Fibroblast of mammary gland (primary cell): ENCODE measurements at regions not wholly inside any gene's neighbourhood (a gene's known extent, or its start where the extent isn't known, plus 50 kb on each side); places are given as distances from the start of the nearest gene placed in this dataset.

Experiments
- DNase-seq: peaks from one replicate; pipeline ENCODE4 v3.0.0-alpha.2; 2010; ENCODE audit warnings: low read depth
- H3K4me3 ChIP-seq: 2 replicates; pipeline ENCODE4 v1.5.1; 2011; ENCODE audit warnings: low read depth, mild to moderate bottlenecking, low read length, moderate library complexity; ENCODE audit not compliant: control insufficient read depth
- TF ChIP-seq, protein P1 (sequence below): conservative IDR thresholded peaks from 2 replicates; pipeline ENCODE4 v1.5.1; 2011; ENCODE audit warnings: low read depth, low read length, inconsistent platforms; ENCODE audit not compliant: control insufficient read depth, insufficient read depth

DNA sequence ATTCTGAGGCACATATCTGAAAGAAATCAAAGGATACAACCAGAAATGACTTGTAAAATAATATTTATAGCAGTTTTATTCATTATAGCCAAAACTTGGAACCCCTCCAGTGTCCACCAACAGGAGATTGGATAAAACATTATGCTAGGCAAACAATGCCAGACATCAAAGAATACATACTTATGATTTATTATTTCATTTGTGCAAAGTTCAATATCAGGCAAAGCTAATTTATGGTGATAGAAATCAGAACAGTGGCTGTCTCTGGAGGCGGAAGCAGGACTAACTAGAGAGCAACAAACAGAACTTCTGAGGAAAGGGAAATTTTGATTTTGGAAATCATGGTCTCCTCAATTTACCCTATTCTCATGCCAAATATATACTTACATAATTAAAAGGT lies 193.1 kb downstream of the ICE1 start:
- DNase-seq: no peak
- no peak overlapping the region for H3K4me3 ChIP-seq
- TF ChIP-seq, protein P1, sequence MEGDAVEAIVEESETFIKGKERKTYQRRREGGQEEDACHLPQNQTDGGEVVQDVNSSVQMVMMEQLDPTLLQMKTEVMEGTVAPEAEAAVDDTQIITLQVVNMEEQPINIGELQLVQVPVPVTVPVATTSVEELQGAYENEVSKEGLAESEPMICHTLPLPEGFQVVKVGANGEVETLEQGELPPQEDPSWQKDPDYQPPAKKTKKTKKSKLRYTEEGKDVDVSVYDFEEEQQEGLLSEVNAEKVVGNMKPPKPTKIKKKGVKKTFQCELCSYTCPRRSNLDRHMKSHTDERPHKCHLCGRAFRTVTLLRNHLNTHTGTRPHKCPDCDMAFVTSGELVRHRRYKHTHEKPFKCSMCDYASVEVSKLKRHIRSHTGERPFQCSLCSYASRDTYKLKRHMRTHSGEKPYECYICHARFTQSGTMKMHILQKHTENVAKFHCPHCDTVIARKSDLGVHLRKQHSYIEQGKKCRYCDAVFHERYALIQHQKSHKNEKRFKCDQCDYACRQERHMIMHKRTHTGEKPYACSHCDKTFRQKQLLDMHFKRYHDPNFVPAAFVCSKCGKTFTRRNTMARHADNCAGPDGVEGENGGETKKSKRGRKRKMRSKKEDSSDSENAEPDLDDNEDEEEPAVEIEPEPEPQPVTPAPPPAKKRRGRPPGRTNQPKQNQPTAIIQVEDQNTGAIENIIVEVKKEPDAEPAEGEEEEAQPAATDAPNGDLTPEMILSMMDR: no peak

DNA sequence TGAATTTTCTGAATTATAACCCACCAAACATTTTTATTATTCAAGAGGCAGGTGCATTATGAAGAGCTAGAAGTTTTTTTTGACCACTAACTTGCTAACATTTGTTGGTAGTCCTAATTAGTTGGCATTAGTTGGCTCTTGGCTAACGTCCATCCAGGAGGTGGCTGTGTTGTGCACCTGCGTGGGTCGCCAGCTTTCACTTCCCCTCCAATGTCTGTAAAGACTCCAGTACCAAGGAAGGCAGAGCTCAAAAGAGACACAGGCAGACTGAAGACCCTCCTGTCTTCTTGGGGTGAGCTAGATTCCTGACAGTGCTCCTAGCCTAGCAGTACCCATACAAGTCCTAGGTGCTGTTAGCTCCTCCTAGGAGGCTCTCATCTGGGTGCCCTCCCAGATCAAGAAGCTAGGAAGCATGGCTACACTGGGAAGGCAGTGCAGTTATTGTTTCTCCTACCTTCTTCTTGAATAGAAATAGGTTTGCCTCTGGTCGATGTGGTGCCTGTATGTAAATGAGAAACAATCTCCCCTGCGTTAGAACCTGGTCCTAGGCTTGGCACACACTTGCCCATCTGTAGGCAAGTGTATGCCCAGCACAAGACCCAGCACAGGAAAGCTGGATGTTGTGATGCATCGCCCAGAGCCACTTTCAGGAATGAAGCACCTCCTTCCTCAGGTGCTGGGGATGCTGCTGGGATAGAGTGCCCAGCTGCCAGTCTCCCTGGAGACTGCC lies 190.9 kb downstream of the ICE1 start:
- no peak overlapping the region for H3K4me3 ChIP-seq
- TF ChIP-seq, protein P1: no peak
- DNase-seq: no peak

DNA sequence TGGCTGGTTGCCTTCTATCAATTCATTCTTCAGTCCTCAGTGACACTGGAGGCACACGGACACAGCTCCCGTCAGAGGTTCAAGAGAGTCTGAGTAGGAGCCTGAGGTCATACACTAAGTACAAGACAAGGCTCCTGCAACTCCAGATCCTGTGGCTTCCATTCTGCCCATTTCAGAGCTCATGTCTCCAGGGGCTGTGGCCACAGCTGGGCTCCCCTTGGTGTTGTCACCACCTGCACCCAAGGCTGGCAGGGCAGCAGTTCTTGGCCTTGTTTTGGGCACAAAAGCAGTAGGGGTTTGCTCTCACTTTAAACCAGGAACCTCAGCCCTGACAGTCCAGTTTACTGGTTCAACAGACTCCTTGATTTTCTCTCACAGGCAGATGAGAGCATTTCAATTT lies 189.6 kb downstream of the ICE1 start:
- no peak for DNase-seq
- TF ChIP-seq, protein P1: no peak
- H3K4me3 ChIP-seq: no peak overlapping the region

DNA sequence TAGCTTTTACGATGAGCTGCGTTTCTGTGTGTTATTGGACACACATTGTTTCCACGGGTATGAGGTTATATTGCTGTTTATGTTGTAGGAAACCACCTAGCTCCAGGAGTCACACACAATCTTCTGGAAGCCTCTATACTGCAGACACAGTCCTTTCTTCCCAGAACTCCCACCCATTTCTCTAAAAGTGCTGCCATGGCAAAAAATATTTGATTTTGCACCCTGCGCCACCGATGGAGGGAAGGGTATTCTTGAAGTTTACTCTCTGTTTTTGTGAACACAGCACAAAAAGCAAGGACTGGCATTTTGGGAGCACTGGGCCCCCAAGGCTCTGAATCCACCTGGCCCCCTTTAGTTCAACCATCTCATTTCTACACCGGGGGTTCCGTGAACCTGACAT lies 187.5 kb downstream of the ICE1 start:
- DNase-seq: no peak
- no peak overlapping the region for H3K4me3 ChIP-seq
- TF ChIP-seq, protein P1: no peak

- H3K4me3 ChIP-seq: no peak overlapping the region
- TF ChIP-seq, protein P1: no peak
- no peak for DNase-seq
These were observed 182.8 kb downstream of the ICE1 start for GRCh38 chr5:5605170-5605764.

- DNase-seq: no peak
- TF ChIP-seq, protein P1: no peak
- no peak overlapping the region for H3K4me3 ChIP-seq
These were observed 180.1 kb downstream of the ICE1 start for GRCh38 chr5:5602554-5602953.

DNA sequence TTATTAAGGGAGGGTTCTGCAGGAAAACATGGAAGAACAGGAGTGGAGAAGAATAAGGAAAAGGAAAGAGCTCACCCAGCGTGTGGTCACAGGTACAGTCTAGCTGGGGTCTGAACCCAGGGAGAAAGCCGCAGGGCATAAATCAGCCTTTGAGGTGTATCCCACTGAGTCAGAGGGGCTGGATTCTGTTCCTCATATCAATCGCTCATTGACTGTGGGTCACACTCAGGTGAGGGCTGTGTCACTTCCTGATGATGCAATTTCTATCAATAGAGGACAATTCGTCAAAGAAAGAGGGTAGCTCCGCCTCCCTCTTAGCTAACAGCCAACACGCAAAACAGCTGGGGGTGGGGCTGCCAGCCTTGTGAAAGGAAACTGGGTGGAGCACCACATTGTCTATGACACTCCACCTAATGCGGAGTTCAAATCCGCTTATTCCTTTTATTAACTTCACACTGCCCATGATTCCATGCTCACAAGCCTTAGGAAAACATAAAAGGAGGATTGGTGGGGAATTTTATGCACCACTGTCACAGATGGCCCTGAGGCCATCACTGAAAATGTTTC lies 176.2 kb downstream of the ICE1 start:
- TF ChIP-seq, protein P1: no peak
- no peak overlapping the region for H3K4me3 ChIP-seq
- no peak for DNase-seq
